ENCODE measurements at regions not wholly inside any gene's neighbourhood (a gene's known extent, or its start where the extent isn't known, plus 50 kb on each side); places are given as distances from the start of the nearest gene placed in this dataset.

- no peaks in the 10 kb centered on the region for H3K79me1 ChIP-seq (ENCODE audit: low read depth, low read length)
- H2BK120ac ChIP-seq (replicated peaks; ENCODE audit: low read depth, low read length): no peak overlapping the region
- CTCF ChIA-PET (ENCODE audit: partially characterized antibody): interaction anchor here (1.2 kb wide), 1 partner anchor 11 kb away, joined by 4 read pairs; no protein-coding TSS in a partner anchor
- H3K36me3 ChIP-seq (ENCODE audit: control insufficient read depth in 2 of 4, insufficient read depth in 4 of 4, low read length in 3 of 4): no peaks in the 10 kb centered on the region
- 95% methylated on average over 1 of the region's 1 CpG; no CpG with 5 or more reads in 1 of the 2 experiments for WGBS, 2 experiments (ENCODE audit: extremely low coverage in 1 of 2, insufficient coverage in 1 of 2, insufficient read length in 1 of 2, insufficient replicate concordance in 2 of 2, low coverage in 1 of 2, low lambda C conversion rate in 2 of 2, missing lambda C conversion rate in 1 of 2)
- H3K56ac ChIP-seq (replicated peaks; ENCODE audit: insufficient read length, low read depth, low read length): no peak overlapping the region
- H3K23me2 ChIP-seq (ENCODE audit: low read depth, low read length): no peaks in the 10 kb centered on the region
- H3K27ac ChIP-seq (ENCODE audit: low read depth, low read length): no peak overlapping the region
- DNase-seq (ENCODE audit: low read depth in 1 of 2, low spot score in 2 of 2) (no peak), FAIRE-seq (no peak)
- no peak overlapping the region for H4K5ac ChIP-seq (ENCODE audit: insufficient read length, low read depth, low read length)
- H3K23ac ChIP-seq (ENCODE audit: insufficient read length): no peak overlapping the region
- no peak overlapping the region for H3K4me3 ChIP-seq (ENCODE audit: extremely low read depth in 1 of 4, insufficient read depth in 2 of 4, low read depth in 3 of 4, low read length in 4 of 4)
- H3K4me1 ChIP-seq (replicated peaks in 1 of 4; ENCODE audit: control insufficient read depth in 3 of 4, insufficient read depth in 4 of 4, low read length in 3 of 4): no peaks in the 10 kb centered on the region
- H3K79me2 ChIP-seq (ENCODE audit: control insufficient read depth in 1 of 2, insufficient read depth in 2 of 2, low read length in 2 of 2): no peaks in the 10 kb centered on the region
- no peak overlapping the region for H3K4ac ChIP-seq (replicated peaks; ENCODE audit: insufficient read length, low read depth, low read length)
- no peak overlapping the region for H3K18ac ChIP-seq (ENCODE audit: extremely low read depth, low read length)
- no peak overlapping the region for H2AFZ ChIP-seq (ENCODE audit: low read length)
- no peak overlapping the region for H2BK5ac ChIP-seq (ENCODE audit: low read depth, low read length)
- no peak overlapping the region for H3K14ac ChIP-seq (ENCODE audit: insufficient read length)
- no peaks in the 10 kb centered on the region for H4K20me1 ChIP-seq (replicated peaks in 1 of 2; ENCODE audit: control insufficient read depth in 1 of 2, insufficient read depth in 2 of 2, low read length in 2 of 2)
- POLR2A ChIA-PET (ENCODE audit: partially characterized antibody): no interaction called here
- no peak overlapping the region for H4K91ac ChIP-seq (replicated peaks; ENCODE audit: insufficient read length, low read length)
- H3K27me3 ChIP-seq (replicated peaks in 1 of 4; ENCODE audit: control insufficient read depth in 3 of 4, extremely low read depth in 1 of 4, insufficient read depth in 3 of 4, low read length in 3 of 4): no peaks in the 10 kb centered on the region
- H3K4me2 ChIP-seq (ENCODE audit: insufficient read depth in 1 of 2, low read depth in 2 of 2, low read length in 2 of 2): no peak overlapping the region
- no peak overlapping the region for H2BK12ac ChIP-seq (ENCODE audit: low read depth, low read length)
- H2BK20ac ChIP-seq (ENCODE audit: low read length): no peak overlapping the region
- H4K8ac ChIP-seq (ENCODE audit: extremely low read depth, insufficient read depth, low read length): no peak overlapping the region
- H2AK5ac ChIP-seq (ENCODE audit: low read depth, low read length): no peak overlapping the region
- H3K9ac ChIP-seq (replicated peaks in 1 of 4; ENCODE audit: extremely low read depth in 1 of 4, low read depth in 3 of 4, low read length in 3 of 4): no peak overlapping the region
- 0 out of 4 replicates have a peak, but pooled peaks cover 0 to 2% of the 10 kb centered on the region in 2 experiments for H3K9me3 ChIP-seq (ENCODE audit: insufficient read depth in 2 of 2, low read depth in 1 of 2, low read length in 1 of 2)
- no peak overlapping the region for H2BK15ac ChIP-seq (ENCODE audit: low read length)
- TF ChIP-seq ATF3 (IDR thresholded peaks at IDR 0.05; ENCODE audit: insufficient read depth, low read depth, low read length) (no peak), ATF2 (IDR thresholded peaks at IDR 0.05; ENCODE audit: low read length) (no peak), TAF7 (optimal IDR thresholded peaks at IDR 0.05; ENCODE audit: borderline replicate concordance, low read depth, low read length) (no peak), NRF1 (IDR thresholded peaks at IDR 0.05; ENCODE audit: low read depth, low read length) (no peak), SP4 (IDR thresholded peaks at IDR 0.05; ENCODE audit: low read length) (no peak), KDM1A (IDR thresholded peaks at IDR 0.05; ENCODE audit: borderline replicate concordance, low read length) (no peak), EGR1 (IDR thresholded peaks at IDR 0.05; ENCODE audit: borderline replicate concordance, low read depth, low read length) (no peak), JUND (IDR thresholded peaks at IDR 0.05; ENCODE audit: low read length) (no peak)
Observed at GRCh38 chr2:116487336-116487735, 1327.2 kb upstream of the DDX18 start.

All from H1 (cell line).